ENCODE measurements at regions not wholly inside any gene's neighbourhood (a gene's known extent, or its start where the extent isn't known, plus 50 kb on each side); places are given as distances from the start of the nearest gene placed in this dataset.

DNA sequence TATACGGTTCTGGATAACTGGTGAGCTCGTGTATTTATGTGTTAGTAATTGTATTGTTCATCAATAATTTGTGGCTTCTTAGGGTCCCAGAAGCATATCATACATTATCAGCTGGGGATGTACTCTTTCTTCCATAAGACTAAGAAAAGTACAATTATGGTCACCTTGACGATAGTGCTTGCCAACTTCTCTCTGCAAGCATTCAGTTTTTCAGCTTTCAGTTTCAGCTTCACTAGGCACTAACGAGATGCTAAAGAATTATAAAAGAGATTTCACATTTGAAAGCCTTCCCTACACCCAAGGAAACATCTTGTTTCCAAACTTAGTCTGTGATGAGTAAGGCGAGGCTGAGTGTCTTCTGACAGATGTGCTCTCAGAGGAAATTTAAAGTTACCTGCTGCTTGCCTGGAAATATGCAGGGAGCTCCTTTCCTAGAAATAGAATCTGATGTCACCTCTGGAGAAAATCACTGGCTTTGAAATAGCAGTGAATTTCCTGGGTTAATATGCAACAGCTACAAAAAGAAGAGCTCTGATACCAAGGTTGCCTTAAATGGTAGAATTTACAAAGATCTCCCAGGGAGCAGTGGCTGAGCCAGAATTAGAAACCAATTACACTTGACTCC, 1419.9 kb upstream of the TMEM132C start:
- Mint-ChIP-seq H3K27ac (no peak overlapping the region), H3K4me1 (no peaks in the 10 kb centered on the region), H3K36me3 (peaks cover 81% of the 10 kb centered on the region), H3K4me3 (no peak overlapping the region), H3K9me3 (peaks cover 97% of the 10 kb centered on the region), H3K27me3 (ENCODE audit: low read depth) (peaks cover 7% of the 10 kb centered on the region)
- TF ChIP-seq SMAD3 (CRISPR knock-in tag; IDR thresholded peaks at IDR 0.05; ENCODE audit: borderline replicate concordance): no peak
- POLR2A ChIA-PET: no interaction called here
- CTCF ChIA-PET: no interaction called here
- DNase-seq (ENCODE audit: low spot score) (no peak), ATAC-seq (no peak)

DNA sequence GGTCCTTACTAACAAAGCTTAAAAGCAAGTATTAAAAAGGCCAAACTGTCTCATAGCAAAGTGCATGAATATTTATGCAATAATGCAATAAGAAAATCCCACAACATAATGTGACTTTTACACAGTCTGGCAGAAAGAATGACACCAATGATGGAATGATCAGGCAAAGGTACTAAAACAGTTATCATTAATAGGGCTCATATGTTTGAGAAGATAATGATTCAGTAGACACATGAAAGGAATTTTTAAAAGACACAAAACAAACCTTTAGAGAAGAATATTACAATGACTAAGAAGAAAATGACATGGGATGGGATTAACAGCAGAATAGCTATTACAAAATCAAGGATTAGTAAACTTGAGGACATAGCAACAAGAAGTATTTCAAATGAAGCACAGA, 1411.2 kb upstream of the TMEM132C start:
- ATAC-seq (no peak), DNase-seq (ENCODE audit: low spot score) (no peak)
- no peaks in the 10 kb centered on the region for H3K4me1 Mint-ChIP-seq
- CTCF ChIA-PET: no interaction called here
- peaks cover 3% of the 10 kb centered on the region; the same call in 1 of the 2 replicates for H3K27me3 Mint-ChIP-seq (ENCODE audit: low read depth)
- peaks cover 80% of the 10 kb centered on the region for H3K36me3 Mint-ChIP-seq
- no peak overlapping the region for H3K27ac Mint-ChIP-seq
- POLR2A ChIA-PET: no interaction called here
- H3K4me3 Mint-ChIP-seq: no peak overlapping the region
- H3K9me3 Mint-ChIP-seq: peaks cover 91% of the 10 kb centered on the region
- TF ChIP-seq FOXP1 (CRISPR knock-in tag; IDR thresholded peaks at IDR 0.05; ENCODE audit: borderline replicate concordance): no peak
- TF ChIP-seq, protein P1, sequence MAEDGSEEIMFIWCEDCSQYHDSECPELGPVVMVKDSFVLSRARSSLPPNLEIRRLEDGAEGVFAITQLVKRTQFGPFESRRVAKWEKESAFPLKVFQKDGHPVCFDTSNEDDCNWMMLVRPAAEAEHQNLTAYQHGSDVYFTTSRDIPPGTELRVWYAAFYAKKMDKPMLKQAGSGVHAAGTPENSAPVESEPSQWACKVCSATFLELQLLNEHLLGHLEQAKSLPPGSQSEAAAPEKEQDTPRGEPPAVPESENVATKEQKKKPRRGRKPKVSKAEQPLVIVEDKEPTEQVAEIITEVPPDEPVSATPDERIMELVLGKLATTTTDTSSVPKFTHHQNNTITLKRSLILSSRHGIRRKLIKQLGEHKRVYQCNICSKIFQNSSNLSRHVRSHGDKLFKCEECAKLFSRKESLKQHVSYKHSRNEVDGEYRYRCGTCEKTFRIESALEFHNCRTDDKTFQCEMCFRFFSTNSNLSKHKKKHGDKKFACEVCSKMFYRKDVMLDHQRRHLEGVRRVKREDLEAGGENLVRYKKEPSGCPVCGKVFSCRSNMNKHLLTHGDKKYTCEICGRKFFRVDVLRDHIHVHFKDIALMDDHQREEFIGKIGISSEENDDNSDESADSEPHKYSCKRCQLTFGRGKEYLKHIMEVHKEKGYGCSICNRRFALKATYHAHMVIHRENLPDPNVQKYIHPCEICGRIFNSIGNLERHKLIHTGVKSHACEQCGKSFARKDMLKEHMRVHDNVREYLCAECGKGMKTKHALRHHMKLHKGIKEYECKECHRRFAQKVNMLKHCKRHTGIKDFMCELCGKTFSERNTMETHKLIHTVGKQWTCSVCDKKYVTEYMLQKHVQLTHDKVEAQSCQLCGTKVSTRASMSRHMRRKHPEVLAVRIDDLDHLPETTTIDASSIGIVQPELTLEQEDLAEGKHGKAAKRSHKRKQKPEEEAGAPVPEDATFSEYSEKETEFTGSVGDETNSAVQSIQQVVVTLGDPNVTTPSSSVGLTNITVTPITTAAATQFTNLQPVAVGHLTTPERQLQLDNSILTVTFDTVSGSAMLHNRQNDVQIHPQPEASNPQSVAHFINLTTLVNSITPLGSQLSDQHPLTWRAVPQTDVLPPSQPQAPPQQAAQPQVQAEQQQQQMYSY (CRISPR knock-in tag; IDR thresholded peaks at IDR 0.05): no peak
- no peak for TF ChIP-seq CREB1 (CRISPR knock-in tag; IDR thresholded peaks at IDR 0.05)
- TF ChIP-seq TEAD1 (CRISPR knock-in tag; IDR thresholded peaks at IDR 0.05): no peak
- no peak for TF ChIP-seq OVOL2 (CRISPR knock-in tag; IDR thresholded peaks at IDR 0.05; ENCODE audit: borderline replicate concordance)
- no peak for TF ChIP-seq KAT7 (CRISPR knock-in tag; IDR thresholded peaks at IDR 0.05; ENCODE audit: borderline replicate concordance)
- TF ChIP-seq NR1H2 (CRISPR knock-in tag; IDR thresholded peaks at IDR 0.05): no peak
- TF ChIP-seq IRF2 (CRISPR knock-in tag; IDR thresholded peaks at IDR 0.05; ENCODE audit: borderline replicate concordance, low read depth): no peak
- TF ChIP-seq JAZF1 (CRISPR knock-in tag; IDR thresholded peaks at IDR 0.05): no peak
- TF ChIP-seq, protein P2, sequence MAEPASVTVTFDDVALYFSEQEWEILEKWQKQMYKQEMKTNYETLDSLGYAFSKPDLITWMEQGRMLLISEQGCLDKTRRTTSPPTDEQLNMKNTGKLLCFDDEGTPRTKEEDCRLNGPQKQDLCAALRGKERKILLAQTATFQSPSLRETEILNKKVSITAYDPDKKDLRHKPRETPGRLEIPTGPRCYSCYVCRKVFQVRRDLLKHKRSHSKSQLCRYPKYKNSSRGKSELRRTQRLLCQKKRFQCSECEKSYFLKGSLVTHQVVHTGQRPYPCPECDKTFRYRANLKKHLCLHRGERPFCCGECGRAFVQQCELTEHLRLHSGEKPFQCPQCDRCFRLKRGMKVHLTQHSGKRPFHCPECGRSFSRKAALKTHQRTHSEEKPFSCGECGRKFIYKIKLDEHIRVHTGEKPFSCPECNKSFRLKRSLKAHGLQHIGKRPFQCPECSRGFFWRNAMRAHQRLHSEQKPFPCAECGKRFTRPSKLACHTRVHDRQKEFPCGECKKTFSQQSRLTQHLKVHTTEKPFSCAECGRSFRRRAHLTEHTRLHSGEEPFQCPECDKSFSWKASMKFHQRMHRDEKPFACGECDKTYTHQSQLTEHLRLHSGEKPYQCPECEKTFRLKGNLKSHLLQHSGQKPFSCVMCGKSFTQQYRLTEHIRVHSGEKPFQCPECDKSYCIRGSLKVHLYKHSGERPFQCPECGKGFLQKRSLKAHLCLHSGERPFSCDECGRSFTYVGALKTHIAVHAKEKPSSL (CRISPR knock-in tag; conservative IDR thresholded peaks at IDR 0.05): no peak
- TF ChIP-seq TCF7 (CRISPR knock-in tag; IDR thresholded peaks at IDR 0.05; ENCODE audit: low read depth): no peak
- TF ChIP-seq, protein P3, sequence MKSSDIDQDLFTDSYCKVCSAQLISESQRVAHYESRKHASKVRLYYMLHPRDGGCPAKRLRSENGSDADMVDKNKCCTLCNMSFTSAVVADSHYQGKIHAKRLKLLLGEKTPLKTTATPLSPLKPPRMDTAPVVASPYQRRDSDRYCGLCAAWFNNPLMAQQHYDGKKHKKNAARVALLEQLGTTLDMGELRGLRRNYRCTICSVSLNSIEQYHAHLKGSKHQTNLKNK (CRISPR knock-in tag; IDR thresholded peaks at IDR 0.05): no peak
- TF ChIP-seq CBFB (CRISPR knock-in tag; IDR thresholded peaks at IDR 0.05; ENCODE audit: low read depth): no peak
- TF ChIP-seq CREM (CRISPR knock-in tag; IDR thresholded peaks at IDR 0.05): no peak
- TF ChIP-seq, protein P4, sequence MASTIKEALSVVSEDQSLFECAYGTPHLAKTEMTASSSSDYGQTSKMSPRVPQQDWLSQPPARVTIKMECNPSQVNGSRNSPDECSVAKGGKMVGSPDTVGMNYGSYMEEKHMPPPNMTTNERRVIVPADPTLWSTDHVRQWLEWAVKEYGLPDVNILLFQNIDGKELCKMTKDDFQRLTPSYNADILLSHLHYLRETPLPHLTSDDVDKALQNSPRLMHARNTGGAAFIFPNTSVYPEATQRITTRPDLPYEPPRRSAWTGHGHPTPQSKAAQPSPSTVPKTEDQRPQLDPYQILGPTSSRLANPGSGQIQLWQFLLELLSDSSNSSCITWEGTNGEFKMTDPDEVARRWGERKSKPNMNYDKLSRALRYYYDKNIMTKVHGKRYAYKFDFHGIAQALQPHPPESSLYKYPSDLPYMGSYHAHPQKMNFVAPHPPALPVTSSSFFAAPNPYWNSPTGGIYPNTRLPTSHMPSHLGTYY (CRISPR knock-in tag; IDR thresholded peaks at IDR 0.05): no peak
- TF ChIP-seq RORB (CRISPR knock-in tag; IDR thresholded peaks at IDR 0.05): no peak
- TF ChIP-seq, protein P5, sequence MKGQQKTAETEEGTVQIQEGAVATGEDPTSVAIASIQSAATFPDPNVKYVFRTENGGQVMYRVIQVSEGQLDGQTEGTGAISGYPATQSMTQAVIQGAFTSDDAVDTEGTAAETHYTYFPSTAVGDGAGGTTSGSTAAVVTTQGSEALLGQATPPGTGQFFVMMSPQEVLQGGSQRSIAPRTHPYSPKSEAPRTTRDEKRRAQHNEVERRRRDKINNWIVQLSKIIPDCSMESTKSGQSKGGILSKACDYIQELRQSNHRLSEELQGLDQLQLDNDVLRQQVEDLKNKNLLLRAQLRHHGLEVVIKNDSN (CRISPR knock-in tag; IDR thresholded peaks at IDR 0.05): no peak
- TF ChIP-seq ZNF416 (CRISPR knock-in tag; IDR thresholded peaks at IDR 0.05): no peak
